GM12878 (cell line): ENCODE measurements at regions not wholly inside any gene's neighbourhood (a gene's known extent, or its start where the extent isn't known, plus 50 kb on each side); places are given as distances from the start of the nearest gene placed in this dataset.

ENCODE experiments used
- JUNB ChIP-seq: IDR thresholded peaks from 2 replicates; pipeline ENCODE4 v1.6.1; 2016; ENCODE audit warnings: antibody characterized with exemption, mild to moderate bottlenecking
- NFYB ChIP-seq: IDR thresholded peaks from 2 replicates; pipeline ENCODE4 v1.6.1; 2011; ENCODE audit warnings: low read depth, mild to moderate bottlenecking, low read length, improper control_type of control experiment, moderate library complexity; ENCODE audit not compliant: insufficient read depth
- RBBP5 ChIP-seq: fragments of 200-600 bp; sonication (generic); conservative IDR thresholded peaks from 2 replicates; pipeline ENCODE4 v1.6.1; 2016

DNA sequence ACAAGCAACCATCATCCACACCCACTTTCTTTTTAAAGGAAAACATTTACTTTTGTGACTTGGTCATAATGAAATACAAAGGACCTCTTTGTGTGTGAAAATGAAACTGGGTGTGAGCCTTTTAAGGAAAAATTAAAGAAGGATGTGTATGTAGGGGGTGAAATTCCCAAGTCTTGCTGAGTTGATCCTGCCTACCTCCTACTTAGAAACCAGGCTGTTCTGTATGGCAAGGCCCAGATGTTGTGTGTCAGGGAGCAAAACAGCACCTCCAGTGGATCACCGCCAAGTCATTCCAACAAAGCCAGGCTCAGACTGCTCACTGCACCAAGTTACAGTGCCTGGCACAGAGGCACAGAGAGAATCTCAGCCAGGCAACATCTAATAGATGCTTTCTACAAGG is 198.5 kb upstream of the FBN2 start:
- TF ChIP-seq NFYB, result no peak
- no peak for TF ChIP-seq JUNB
- no peak for TF ChIP-seq RBBP5
